H7 (cell line): ENCODE measurements at regions not wholly inside any gene's neighbourhood (a gene's known extent, or its start where the extent isn't known, plus 50 kb on each side); places are given as distances from the start of the nearest gene placed in this dataset.

Experiments
- DNase-seq: peaks from one replicate; pipeline ENCODE4 v3.0.0; 2012
- H3K27me3 ChIP-seq: 2 replicates; pipeline ENCODE4 v1.6.0; 2011; ENCODE audit warnings: mild to moderate bottlenecking, low read length; ENCODE audit not compliant: control insufficient read depth, insufficient read depth
- H3K36me3 ChIP-seq: replicated peaks from 2 replicates; pipeline ENCODE4 v1.5.1; 2011; ENCODE audit warnings: low read length; ENCODE audit not compliant: control insufficient read depth, insufficient read depth
- H3K4me3 ChIP-seq: 2 replicates; pipeline ENCODE4 v1.5.1; 2011; ENCODE audit warnings: low read depth, mild to moderate bottlenecking, control low read depth, low read length, moderate library complexity; ENCODE audit not compliant: insufficient read depth

DNA sequence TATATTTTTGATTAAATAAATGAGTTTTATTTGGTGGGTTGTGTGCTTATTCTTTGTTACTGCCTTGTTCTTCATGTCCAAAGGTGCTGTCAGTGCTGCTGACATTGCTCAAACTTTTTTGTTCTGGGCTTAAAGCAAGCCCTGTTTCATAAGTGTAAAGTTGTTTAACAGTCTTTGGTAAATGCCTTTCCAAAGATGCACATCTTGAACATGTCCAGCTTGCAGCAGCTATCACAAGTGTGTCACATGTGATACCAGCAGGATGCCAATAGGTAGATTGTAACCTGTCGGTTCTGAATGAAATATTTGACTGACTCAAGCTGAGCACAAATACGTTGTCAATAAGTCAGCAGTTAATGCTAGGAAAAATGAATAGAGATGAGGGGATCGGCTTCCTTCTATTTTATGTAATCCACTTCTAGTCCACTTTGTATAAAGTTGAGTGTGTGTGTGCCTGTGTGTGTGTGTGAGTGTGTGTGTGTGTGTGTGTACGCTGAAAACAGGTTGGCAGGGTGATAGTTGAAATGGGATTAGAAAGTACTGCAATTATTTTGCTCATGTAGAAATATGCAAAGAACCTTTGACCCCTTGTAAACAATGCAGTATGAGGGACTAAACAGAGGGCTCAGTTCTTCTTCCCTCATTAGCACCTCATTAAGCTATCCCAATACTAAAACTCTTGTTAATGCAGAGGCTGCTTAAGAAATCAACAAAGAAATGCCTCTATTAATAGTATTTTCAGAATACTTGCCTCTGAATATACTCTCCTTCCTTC is 986.5 kb downstream of the TUSC7 start:
- H3K27me3 ChIP-seq = no peaks in the 10 kb centered on the region
- H3K36me3 ChIP-seq = no peaks in the 10 kb centered on the region
- H3K4me3 ChIP-seq = no peak overlapping the region
- DNase-seq = no peak

DNA sequence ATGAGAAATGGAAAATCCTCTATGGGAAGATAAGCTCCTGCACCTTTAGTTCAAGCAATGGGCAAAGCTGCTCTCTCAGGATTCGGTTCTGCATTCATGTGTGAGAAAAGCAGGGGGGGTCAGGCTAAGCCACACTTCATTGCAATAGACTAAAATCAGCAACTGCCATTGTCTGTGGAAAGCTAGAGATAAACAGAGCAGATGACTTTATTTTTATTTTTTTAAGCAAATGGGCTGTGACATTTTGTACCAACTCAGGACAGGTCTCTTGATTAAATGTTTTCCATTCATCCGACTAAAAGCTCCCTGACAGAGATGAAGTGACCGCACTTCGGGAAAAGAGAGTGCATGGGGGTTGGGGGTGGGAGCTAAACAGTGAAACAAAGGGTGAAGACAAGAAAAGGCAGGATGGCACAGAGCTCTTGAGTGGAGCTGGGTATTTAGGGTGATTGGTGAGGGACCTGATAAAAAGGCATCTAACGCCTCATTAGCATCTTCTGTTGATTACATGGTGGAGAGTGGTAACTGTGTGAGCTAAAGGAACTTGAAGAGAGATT is 987.4 kb downstream of the TUSC7 start:
- no peak for DNase-seq
- H3K36me3 ChIP-seq = no peaks in the 10 kb centered on the region
- no peaks in the 10 kb centered on the region for H3K27me3 ChIP-seq
- H3K4me3 ChIP-seq = no peak overlapping the region

DNA sequence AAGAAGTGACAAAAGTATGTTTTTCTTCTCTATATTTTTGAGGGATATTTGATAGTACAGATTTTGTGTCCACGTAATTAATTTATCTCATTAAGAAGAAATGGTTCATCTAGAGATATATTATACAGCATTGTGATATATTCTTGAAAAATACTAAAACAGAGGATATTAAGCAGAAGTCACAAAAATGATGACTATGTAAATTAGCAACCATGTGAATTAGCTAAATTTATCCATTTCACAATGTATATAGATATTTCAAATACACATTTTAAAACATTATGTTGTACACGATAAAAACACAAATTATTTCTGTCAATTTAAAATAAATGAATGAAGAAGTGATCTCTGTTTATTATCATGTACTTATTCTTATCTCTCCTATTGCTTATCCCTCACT is 989.5 kb downstream of the TUSC7 start:
- no peak for DNase-seq
- H3K27me3 ChIP-seq = no peaks in the 10 kb centered on the region
- no peak overlapping the region for H3K4me3 ChIP-seq
- H3K36me3 ChIP-seq = no peaks in the 10 kb centered on the region

DNA sequence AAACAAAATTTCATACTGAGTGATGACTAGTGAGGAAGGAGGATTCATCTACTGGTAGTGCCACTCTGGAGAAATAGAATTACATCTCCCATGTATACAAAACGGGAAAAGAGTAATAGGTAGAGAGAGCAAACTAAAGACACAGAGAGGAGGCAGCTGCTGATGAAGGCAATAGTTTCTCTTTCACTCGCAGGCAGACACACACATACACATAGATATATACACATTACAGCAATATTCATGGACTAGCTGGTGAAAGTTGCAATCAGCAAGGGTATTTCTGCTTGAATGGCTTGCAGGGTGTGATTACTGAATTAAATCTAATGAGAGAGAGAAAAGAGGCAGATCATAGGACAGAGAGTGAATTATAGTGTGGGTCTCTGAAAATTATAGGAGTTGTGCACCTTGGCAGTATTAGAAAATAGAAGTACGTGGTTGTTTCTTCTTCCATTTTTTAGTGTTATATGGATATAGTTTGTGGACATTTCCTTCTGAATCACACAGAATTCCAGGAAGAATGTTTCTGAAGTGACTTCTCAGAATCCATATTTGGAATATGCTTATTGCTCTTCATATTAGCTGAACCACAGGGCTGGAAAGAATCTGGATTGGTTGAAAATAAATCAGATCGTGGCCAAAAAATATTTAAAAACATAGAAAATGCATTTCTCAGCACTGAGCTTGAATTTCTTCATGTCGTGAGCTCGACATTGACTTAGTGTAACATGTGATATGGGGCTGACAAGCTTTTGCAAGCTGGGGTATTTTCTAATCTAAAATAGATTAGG is 991.2 kb downstream of the TUSC7 start:
- Histone ChIP-seq H3K36me3 (no peaks in the 10 kb centered on the region), H3K27me3 (no peaks in the 10 kb centered on the region), H3K4me3 (no peak overlapping the region)
- no peak for DNase-seq

DNA sequence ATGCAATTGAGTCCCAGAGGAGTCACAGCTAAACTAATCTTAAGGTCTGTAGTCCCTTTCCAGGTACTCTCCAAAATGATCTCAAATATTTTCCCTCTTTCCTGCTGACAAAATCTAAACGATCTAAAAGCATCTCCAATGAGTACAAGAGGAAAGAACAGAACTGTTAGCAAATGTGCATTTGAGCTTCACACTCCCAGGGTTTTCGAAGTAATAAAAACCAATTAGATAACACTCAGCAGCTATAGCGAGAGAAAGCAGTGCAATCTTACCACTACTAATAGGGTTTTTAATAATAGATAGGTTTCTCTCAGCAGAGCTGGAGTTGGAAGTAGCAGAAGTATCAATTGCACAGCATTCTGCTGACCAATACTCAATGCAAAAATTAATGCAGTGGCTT is 995.4 kb downstream of the TUSC7 start:
- Histone ChIP-seq H3K27me3 (no peaks in the 10 kb centered on the region), H3K4me3 (no peak overlapping the region), H3K36me3 (no peaks in the 10 kb centered on the region)
- DNase-seq = no peak

DNA sequence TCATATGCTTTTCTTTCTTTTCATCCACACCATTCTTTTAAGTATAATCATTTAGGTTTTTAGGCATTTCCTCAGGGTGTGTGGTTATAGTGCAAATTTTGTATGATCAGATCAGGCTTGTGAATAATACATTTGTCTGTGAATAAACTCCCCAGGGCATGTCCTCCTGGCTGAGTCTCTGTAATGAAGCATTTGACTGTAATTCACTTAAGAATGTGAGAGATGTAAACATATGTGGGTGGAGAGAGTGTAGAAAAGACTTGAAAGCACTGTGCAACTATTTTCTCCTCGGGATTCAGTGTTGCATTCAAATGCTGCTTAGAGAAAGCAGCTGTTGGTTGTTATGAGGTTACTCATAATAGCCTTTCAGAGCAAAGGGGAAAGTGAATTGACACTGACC is 996.5 kb downstream of the TUSC7 start:
- Histone ChIP-seq H3K36me3 (no peaks in the 10 kb centered on the region), H3K4me3 (no peak overlapping the region), H3K27me3 (no peaks in the 10 kb centered on the region)
- DNase-seq = no peak

DNA sequence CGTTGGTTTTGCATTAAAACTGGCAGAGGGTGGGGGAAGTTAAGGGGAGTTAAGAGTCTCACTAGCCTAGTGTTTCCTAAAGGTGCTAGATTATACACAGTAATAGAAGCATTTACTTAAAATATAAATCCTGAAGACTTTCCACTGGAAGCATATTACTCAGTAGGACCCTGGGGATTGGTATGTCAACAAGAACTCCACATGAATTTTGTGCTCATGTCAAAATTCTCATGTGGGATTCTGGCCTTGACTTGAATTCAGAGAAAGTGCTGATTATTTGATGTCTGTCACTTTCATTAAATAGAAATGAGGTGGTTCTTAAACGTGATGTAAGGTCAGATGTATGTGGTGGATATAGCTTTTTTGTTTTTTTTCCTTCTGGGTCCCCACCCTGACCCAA is 997.2 kb downstream of the TUSC7 start:
- no peak overlapping the region for H3K4me3 ChIP-seq
- no peaks in the 10 kb centered on the region for H3K36me3 ChIP-seq
- H3K27me3 ChIP-seq = no peaks in the 10 kb centered on the region
- DNase-seq = no peak

DNA sequence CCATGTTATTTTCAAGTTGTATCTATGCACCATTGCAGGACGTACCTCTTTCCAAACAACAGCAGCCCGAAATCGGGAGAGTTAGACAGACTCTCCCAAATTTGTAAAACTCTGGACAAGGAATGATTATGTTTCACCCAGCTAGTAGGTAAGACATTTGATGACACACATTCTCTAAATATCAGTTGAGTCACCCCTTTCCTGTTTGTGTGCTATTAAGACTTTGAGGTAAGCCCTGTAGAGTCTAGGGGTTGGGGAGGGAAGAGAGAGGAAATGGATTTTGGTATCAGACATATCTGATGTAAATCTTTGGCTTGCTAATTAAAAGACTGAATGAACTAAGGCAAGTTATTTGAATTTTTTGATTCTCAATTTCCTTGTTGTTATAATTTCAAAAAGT is 999.0 kb downstream of the TUSC7 start:
- Histone ChIP-seq H3K27me3 (no peaks in the 10 kb centered on the region), H3K36me3 (no peaks in the 10 kb centered on the region), H3K4me3 (no peak overlapping the region)
- DNase-seq = no peak

DNA sequence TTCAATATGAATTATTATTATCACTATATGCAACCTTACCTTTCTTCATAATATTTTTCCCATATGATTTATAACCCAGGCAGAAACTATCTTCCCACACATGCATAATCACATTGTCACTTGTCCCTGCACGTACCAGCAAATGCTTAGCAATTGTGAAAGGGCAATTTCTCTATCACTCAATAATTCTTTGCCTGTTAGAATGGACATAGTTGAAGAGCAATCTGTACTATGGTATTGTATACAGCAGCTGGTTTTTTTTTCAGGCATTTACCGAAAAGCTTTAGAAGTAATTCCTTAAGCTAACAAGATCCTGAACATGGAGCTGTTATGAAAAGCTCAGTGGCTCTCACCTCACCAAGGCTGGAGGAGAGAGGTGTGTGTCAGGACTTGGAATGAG is 999.5 kb downstream of the TUSC7 start:
- H3K4me3 ChIP-seq = no peak overlapping the region
- no peaks in the 10 kb centered on the region for H3K36me3 ChIP-seq
- no peak for DNase-seq
- H3K27me3 ChIP-seq = no peaks in the 10 kb centered on the region

DNA sequence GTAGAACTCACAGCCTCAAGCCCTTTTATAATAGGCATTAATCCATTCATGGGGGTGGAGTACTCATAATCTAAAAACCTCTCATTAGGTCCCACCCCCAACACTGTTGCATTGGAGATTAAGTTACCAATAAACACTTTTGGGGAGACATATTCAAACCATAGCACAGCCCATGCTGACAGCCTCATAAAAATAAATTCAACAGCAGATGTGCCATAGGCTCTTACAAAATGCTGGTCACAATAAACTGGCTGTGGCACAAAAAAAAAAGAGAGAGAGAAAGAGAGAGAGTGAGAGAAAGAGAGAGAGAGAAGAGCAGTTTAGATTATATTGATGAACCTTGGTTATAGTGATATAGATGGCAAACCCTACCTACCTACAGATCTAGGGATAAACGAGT is 1000.9 kb downstream of the TUSC7 start:
- no peak for DNase-seq
- no peak overlapping the region for H3K4me3 ChIP-seq
- H3K27me3 ChIP-seq = no peaks in the 10 kb centered on the region
- H3K36me3 ChIP-seq = no peaks in the 10 kb centered on the region

DNA sequence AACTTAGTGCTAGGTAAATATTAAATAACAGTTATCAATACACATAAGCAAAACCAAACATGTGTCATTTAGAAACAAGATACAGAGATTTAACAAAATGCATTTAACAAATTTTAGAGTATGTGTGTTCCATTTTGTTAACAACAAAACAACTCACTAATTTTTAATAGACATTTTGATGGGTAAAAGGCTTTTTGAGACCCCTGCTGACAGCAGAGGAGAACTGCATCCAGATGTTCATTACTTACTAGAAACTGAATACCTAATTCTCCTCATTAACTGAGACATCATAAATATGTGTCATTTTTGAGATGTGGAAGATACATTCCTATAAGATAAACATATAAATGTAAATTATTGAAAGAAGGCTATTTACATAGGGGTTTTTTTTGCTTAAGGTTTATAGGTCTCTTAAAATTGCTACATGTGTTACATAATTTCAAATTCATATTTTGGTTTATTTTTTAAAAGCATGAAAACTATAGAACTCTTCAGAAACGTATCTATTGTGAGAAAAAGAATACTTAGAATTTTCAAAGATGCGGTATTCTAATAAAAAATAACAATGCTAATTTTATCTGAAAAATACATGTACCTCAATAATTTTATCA is 1009.8 kb downstream of the TUSC7 start:
- Histone ChIP-seq H3K36me3 (no peaks in the 10 kb centered on the region), H3K27me3 (no peaks in the 10 kb centered on the region), H3K4me3 (no peak overlapping the region)
- DNase-seq = no peak

DNA sequence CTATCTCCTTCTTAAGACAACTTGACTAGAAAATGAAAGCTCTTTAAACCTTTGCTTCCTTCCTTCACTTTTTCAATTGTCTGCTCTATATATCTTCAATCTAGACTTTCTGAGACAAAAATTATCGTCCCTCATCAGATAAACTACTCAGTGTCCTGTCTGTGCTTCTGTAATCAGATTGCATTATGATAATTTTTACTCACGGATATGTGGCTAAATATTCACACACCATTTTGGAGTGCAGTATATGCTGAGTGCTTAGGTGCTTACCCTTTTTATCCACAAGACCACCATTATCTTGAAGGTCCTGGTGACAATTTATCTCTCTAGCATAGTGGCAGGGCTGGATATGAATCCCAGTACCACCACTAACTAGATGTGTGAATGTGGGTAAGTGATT is 1012.3 kb downstream of the TUSC7 start:
- no peak for DNase-seq
- Histone ChIP-seq H3K27me3 (no peaks in the 10 kb centered on the region), H3K36me3 (no peaks in the 10 kb centered on the region), H3K4me3 (no peak overlapping the region)

DNA sequence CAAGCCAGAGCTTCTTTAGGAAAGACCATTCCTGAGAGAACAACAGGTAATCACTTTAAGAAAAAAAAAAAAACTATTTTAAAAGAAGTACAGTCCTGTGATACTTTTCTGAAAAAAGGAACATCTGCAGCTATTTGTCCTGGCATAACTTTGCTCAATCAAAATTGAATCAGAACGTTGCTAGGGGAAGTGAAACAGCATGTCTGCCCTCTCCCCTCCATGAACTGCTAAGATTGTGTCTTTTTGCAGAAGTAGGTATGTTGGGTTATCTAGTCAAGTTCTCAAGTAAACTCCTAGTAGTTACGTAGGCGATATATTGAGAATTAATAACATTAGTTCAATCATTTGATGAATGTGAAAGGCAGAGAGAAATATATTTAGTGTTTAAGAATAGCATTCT is 1013.3 kb downstream of the TUSC7 start:
- DNase-seq = no peak
- Histone ChIP-seq H3K36me3 (no peaks in the 10 kb centered on the region), H3K27me3 (no peaks in the 10 kb centered on the region), H3K4me3 (no peak overlapping the region)

DNA sequence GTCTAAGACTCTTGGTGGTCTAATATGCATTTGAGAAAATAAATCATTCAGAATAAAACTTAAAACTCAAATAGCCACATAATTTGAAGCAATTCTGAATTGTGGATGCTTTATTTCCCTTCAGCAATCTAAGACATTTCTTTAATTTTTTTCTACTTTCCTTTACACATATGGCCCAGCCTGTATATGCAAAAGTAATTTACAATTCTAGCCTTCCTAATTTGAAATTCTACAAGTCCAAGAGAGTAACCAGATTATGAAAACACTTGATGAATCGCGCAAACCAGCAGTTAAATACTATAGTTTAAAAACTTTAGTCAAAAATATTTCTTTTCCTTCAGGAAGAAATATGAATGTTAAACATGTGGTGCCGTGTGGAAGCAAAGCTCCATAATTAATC is 1014.2 kb downstream of the TUSC7 start:
- Histone ChIP-seq H3K27me3 (no peaks in the 10 kb centered on the region), H3K36me3 (no peaks in the 10 kb centered on the region), H3K4me3 (no peak overlapping the region)
- no peak for DNase-seq

DNA sequence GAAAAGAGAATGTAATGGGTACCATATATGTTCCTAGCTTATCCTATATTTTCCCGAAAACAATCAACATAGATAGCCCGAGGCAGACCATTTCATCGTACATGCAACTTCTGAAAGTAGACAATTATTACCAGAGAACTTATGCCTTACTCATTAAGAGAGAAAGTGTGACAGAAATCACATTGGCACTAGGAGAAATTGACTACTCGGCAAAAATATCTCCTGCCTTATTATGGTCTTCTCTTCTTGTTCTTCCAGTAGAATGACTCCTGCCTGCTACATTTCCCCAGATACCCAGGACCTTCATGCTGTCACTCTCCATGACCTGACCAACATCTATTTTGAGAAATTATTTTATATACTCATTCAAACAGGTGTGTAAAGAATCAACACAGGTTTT is 1015.7 kb downstream of the TUSC7 start:
- H3K4me3 ChIP-seq = no peak overlapping the region
- no peak for DNase-seq
- H3K36me3 ChIP-seq = no peaks in the 10 kb centered on the region
- H3K27me3 ChIP-seq = no peaks in the 10 kb centered on the region
